CD14-positive monocyte (primary cell): ENCODE measurements at regions not wholly inside any gene's neighbourhood (a gene's known extent, or its start where the extent isn't known, plus 50 kb on each side); places are given as distances from the start of the nearest gene placed in this dataset.

ENCODE experiments used
- DNase-seq, 3 donors: peaks; one replicate each; pipeline ENCODE4 v3.0.0-alpha.2; 2011 to 2022
- H2AFZ ChIP-seq: 2 replicates; pipeline ENCODE4 v1.6.0; 2012; ENCODE audit warnings: mild to moderate bottlenecking, low read depth, low read length, inconsistent platforms; ENCODE audit not compliant: insufficient read depth, poor library complexity, severe bottlenecking
- H3K27ac ChIP-seq, 2 donors: 1 replicate in 1 of 2; 2 replicates in 1 of 2; pipeline ENCODE4 v1.5.1; 2012 to 2013; ENCODE audit warnings: low read length in 2 of 2, control low read depth in 1 of 2, inconsistent platforms in 1 of 2, low read depth in 1 of 2, mild to moderate bottlenecking in 1 of 2
- H3K27me3 ChIP-seq, 2 donors: one replicate each; pipeline versions ENCODE4 v1.6.0 to v1.6.1; 2011 to 2013; ENCODE audit warnings: low read length in 2 of 2; ENCODE audit not compliant: control insufficient read depth in 2 of 2, insufficient read depth in 2 of 2
- H3K36me3 ChIP-seq, 2 donors: replicated peaks in 1 of 2; 1 replicate in 1 of 2; 2 replicates in 1 of 2; pipeline versions ENCODE4 v1.5.1 to v1.6.1; 2012 to 2013; ENCODE audit warnings: low read length in 2 of 2, control low read depth in 1 of 2, inconsistent platforms in 1 of 2, mild to moderate bottlenecking in 1 of 2; ENCODE audit not compliant: insufficient read depth in 2 of 2, control insufficient read depth in 1 of 2
- H3K4me1 ChIP-seq, 2 donors: 1 replicate in 1 of 2; 2 replicates in 1 of 2; pipeline versions ENCODE4 v1.5.1 to v1.6.1; 2012 to 2013; ENCODE audit warnings: low read length in 2 of 2, control low read depth in 1 of 2, inconsistent platforms in 1 of 2, mild to moderate bottlenecking in 1 of 2, moderate library complexity in 1 of 2; ENCODE audit not compliant: insufficient read depth in 2 of 2, control insufficient read depth in 1 of 2
- H3K4me2 ChIP-seq: replicated peaks from 2 replicates; pipeline ENCODE3; 2012; ENCODE audit warnings: low read length, moderate library complexity, mild to moderate bottlenecking; ENCODE audit not compliant: poor library complexity, severe bottlenecking; ENCODE audit errors: extremely low read depth
- H3K4me3 ChIP-seq, 3 experiments: fragments of 200-600 bp in 1 of 3; sonication (generic) in 1 of 3; replicated peaks in 1 of 3; 1 replicate in 2 of 3; 2 replicates in 1 of 3; pipeline ENCODE4 v1.5.1; 2011 to 2013; ENCODE audit warnings: low read length in 3 of 3, mild to moderate bottlenecking in 3 of 3, control low read depth in 2 of 3, low read depth in 2 of 3, inconsistent platforms in 1 of 3, moderate library complexity in 1 of 3
- H3K79me2 ChIP-seq: 2 replicates; pipeline ENCODE4 v1.6.0; 2012; ENCODE audit warnings: mild to moderate bottlenecking, control low read depth, inconsistent platforms, low read length, moderate library complexity; ENCODE audit not compliant: insufficient read depth
- H3K9ac ChIP-seq: 2 replicates; pipeline ENCODE4 v1.6.0; 2017; ENCODE audit warnings: low read length, mild to moderate bottlenecking; ENCODE audit not compliant: insufficient read depth, poor library complexity, severe bottlenecking
- H3K9me3 ChIP-seq, 2 donors: replicated peaks in 1 of 2; 1 replicate in 1 of 2; 2 replicates in 1 of 2; pipeline versions ENCODE4 v1.5.1 to v1.6.1; 2012 to 2013; ENCODE audit warnings: low read length in 2 of 2, control low read depth in 1 of 2; ENCODE audit not compliant: control insufficient read depth in 1 of 2, insufficient read depth in 1 of 2
- H4K20me1 ChIP-seq: 2 replicates; pipeline ENCODE4 v1.6.0; 2012; ENCODE audit warnings: mild to moderate bottlenecking, low read length, control low read depth, moderate library complexity; ENCODE audit not compliant: insufficient read depth
- H3K27ac Mint-ChIP-seq, 7 donors: one replicate each; pipeline ENCODE4 v1.8.0; 2020; ENCODE audit warnings: mild to moderate bottlenecking in 7 of 7, mixed read lengths in 7 of 7, moderate library complexity in 6 of 7, inconsistent platforms in 2 of 7
- H3K27me3 Mint-ChIP-seq, 3 donors: one replicate each; pipeline ENCODE4 v1.8.0; 2021 to 2022; ENCODE audit warnings: low read depth in 3 of 3, mild to moderate bottlenecking in 3 of 3, mixed read lengths in 3 of 3, moderate library complexity in 3 of 3, inconsistent platforms in 1 of 3
- H3K36me3 Mint-ChIP-seq, 2 donors: one replicate each; pipeline ENCODE4 v1.8.0; 2020; ENCODE audit warnings: mixed read lengths in 2 of 2, inconsistent platforms in 1 of 2, mild to moderate bottlenecking in 1 of 2
- H3K4me1 Mint-ChIP-seq: one replicate; pipeline ENCODE4 v1.8.0; 2020; ENCODE audit warnings: mild to moderate bottlenecking, mixed read lengths
- H3K4me3 Mint-ChIP-seq, 2 donors: one replicate each; pipeline ENCODE4 v1.8.0; 2020; ENCODE audit warnings: mild to moderate bottlenecking in 2 of 2, mixed read lengths in 2 of 2, moderate library complexity in 1 of 2
- H3K9me3 Mint-ChIP-seq, 7 donors: one replicate each; pipeline ENCODE4 v1.8.0; 2020 to 2022; ENCODE audit warnings: mixed read lengths in 7 of 7, mild to moderate bottlenecking in 6 of 7, moderate library complexity in 6 of 7, inconsistent platforms in 2 of 7
- CTCF ChIP-seq: fragments of 200-600 bp; IDR thresholded peaks from one replicate; pipeline ENCODE4 v1.8.0; 2022; ENCODE audit warnings: antibody characterized with exemption, mild to moderate bottlenecking
- WGBS: methylation state at CpG from one replicate; pipeline ENCODE4 v1.1.5; 2013; ENCODE audit warnings: missing lambda C conversion rate; ENCODE audit not compliant: insufficient coverage; 5-methylcytosine and 5-hydroxymethylcytosine counted together
- intact Hi-C, 2 donors: fragments of 100-400 bp; cut with micrococcal nuclease; formaldehyde crosslinking; loops; one replicate each; pipeline versions ENCODE4 v1.15.0 to v1.15.1; 2023

GRCh38 chr12:91913124-91913523 lies 232.5 kb downstream of the BTG1 start:
- H3K4me3 ChIP-seq = no peak overlapping the region
- H3K79me2 ChIP-seq = no peaks in the 10 kb centered on the region
- no peaks in the 10 kb centered on the region for H3K9me3 ChIP-seq
- no peak overlapping the region for H2AFZ ChIP-seq
- H3K36me3 ChIP-seq = no peaks in the 10 kb centered on the region
- TF ChIP-seq CTCF = no peak
- Mint-ChIP-seq H3K4me1 (no peaks in the 10 kb centered on the region), H3K9me3 (peaks cover 0 to 4% (median 1%) of the 10 kb centered on the region in 7 donors), H3K27ac (no peak overlapping the region), H3K4me3 (no peak overlapping the region), H3K36me3 (no peaks in the 10 kb centered on the region), H3K27me3 (peaks cover 0 to 6% (median 0%) of the 10 kb centered on the region in 3 donors)
- H3K4me1 ChIP-seq = no peaks in the 10 kb centered on the region
- H4K20me1 ChIP-seq = no peaks in the 10 kb centered on the region
- H3K27ac ChIP-seq = no peak overlapping the region
- intact Hi-C loops = no loop called here
- no peak overlapping the region for H3K9ac ChIP-seq
- no peak for DNase-seq
- no peaks in the 10 kb centered on the region for H3K27me3 ChIP-seq
- H3K4me2 ChIP-seq = no peak overlapping the region

GRCh38 chr12:91912178-91912577 lies 233.5 kb downstream of the BTG1 start:
- DNase-seq = no peak
- H3K4me2 ChIP-seq = no peak overlapping the region
- H3K79me2 ChIP-seq = no peaks in the 10 kb centered on the region
- no peaks in the 10 kb centered on the region for H3K4me1 Mint-ChIP-seq
- H3K9me3 ChIP-seq = peaks cover 0 to 3% of the 10 kb centered on the region in 2 donors
- H3K9me3 Mint-ChIP-seq = peaks cover 2 to 6% (median 3%) of the 10 kb centered on the region in 7 donors
- no peak overlapping the region for H3K27ac Mint-ChIP-seq
- no peaks in the 10 kb centered on the region for H4K20me1 ChIP-seq
- H3K36me3 Mint-ChIP-seq = no peaks in the 10 kb centered on the region
- H3K27me3 Mint-ChIP-seq = peaks cover 0 to 6% (median 0%) of the 10 kb centered on the region in 3 donors
- no CpG with 5 or more reads among the region's 1 CpG for WGBS
- H3K9ac ChIP-seq = no peak overlapping the region
- no peak overlapping the region for H3K4me3 ChIP-seq
- intact Hi-C loops = no loop called here
- H3K4me3 Mint-ChIP-seq = no peak overlapping the region
- H3K27ac ChIP-seq = no peak overlapping the region
- no peak overlapping the region for H2AFZ ChIP-seq
- no peak for TF ChIP-seq CTCF
- H3K27me3 ChIP-seq = no peaks in the 10 kb centered on the region
- no peaks in the 10 kb centered on the region for H3K36me3 ChIP-seq
- H3K4me1 ChIP-seq = no peaks in the 10 kb centered on the region
